Gastroesophageal sphincter (tissue), 4 donors: ENCODE measurements at regions not wholly inside any gene's neighbourhood (a gene's known extent, or its start where the extent isn't known, plus 50 kb on each side); places are given as distances from the start of the nearest gene placed in this dataset.
"Not testable (repeated sequence)": the region's sequence is repeated elsewhere in the genome, so short reads cannot be mapped to it uniquely, and the experiment has no call there.

Source experiments
- ATAC-seq: fragments of 150-250 bp; one replicate; pipeline ENCODE4 v1.9.1; 2016; ENCODE audit warnings: mild to moderate bottlenecking, moderate library complexity
- H3K27ac ChIP-seq, 4 donors: fragments of 200-600 bp; sonication (generic) in 3 of 4; 1 replicate in 3 of 4; 2 replicates in 1 of 4; pipeline ENCODE4 v1.5.1; 2016 to 2019
- H3K27me3 ChIP-seq: fragments of 200-600 bp; sonication (generic); one replicate; pipeline ENCODE4 v1.5.1; 2019
- H3K36me3 ChIP-seq, 2 donors: fragments of 200-600 bp; sonication (generic); one replicate each; pipeline ENCODE4 v1.5.1; 2019; ENCODE audit warnings: control low read depth in 1 of 2
- H3K4me1 ChIP-seq, 3 donors: fragments of 200-600 bp; sonication (generic); 1 replicate in 2 of 3; 2 replicates in 1 of 3; pipeline ENCODE4 v1.5.1; 2016 to 2019; ENCODE audit warnings: control low read depth in 2 of 3
- H3K4me3 ChIP-seq, 2 donors: fragments of 200-600 bp; sonication (generic); one replicate each; pipeline ENCODE4 v1.5.1; 2019; ENCODE audit warnings: mild to moderate bottlenecking in 1 of 2, moderate library complexity in 1 of 2
- H3K9me3 ChIP-seq, 3 donors: fragments of 200-600 bp; sonication (generic); one replicate each; pipeline ENCODE4 v1.5.1; 2017 to 2019; ENCODE audit warnings: control low read depth in 2 of 3
- CTCF ChIP-seq, 4 experiments: fragments of 200-600 bp in 2 of 4; fragments of 450-650 bp in 2 of 4; sonication (generic) in 1 of 4; IDR thresholded peaks; one replicate each; pipeline ENCODE4 v1.5.1; 2017 to 2019; ENCODE audit warnings: antibody characterized with exemption in 4 of 4, mild to moderate bottlenecking in 2 of 4, moderate library complexity in 2 of 4
- EP300 ChIP-seq: sonication (generic); formaldehyde crosslinking; IDR thresholded peaks from one replicate; pipeline ENCODE4 v1.6.1; 2017; ENCODE audit warnings: antibody characterized with exemption, mild to moderate bottlenecking
- POLR2A ChIP-seq, 2 donors: fragments of 450-650 bp; IDR thresholded peaks; one replicate each; pipeline ENCODE4 v1.6.1; 2017; ENCODE audit warnings: antibody characterized with exemption in 2 of 2, mild to moderate bottlenecking in 2 of 2, moderate library complexity in 1 of 2
- POLR2AphosphoS5 ChIP-seq: sonication (generic); formaldehyde crosslinking; IDR thresholded peaks from one replicate; pipeline ENCODE4 v1.6.1; 2017; ENCODE audit warnings: antibody characterized with exemption
- WGBS, 2 donors: methylation state at CpG; one replicate each; pipeline ENCODE4 v1.1.5; 2018; ENCODE audit warnings: low coverage in 1 of 2; 5-methylcytosine and 5-hydroxymethylcytosine counted together

GRCh38 chr9:16290169-16290568 lies 580.3 kb downstream of the BNC2 start:
- 76 to 92% methylated on average over 4 to 5 of the region's 5 CpGs for WGBS, 2 donors

GRCh38 chr9:16291921-16292320 lies 578.5 kb downstream of the BNC2 start:
- TF ChIP-seq EP300 (no peak), CTCF (IDR thresholded peaks at IDR 0.05) (no peak), POLR2AphosphoS5 (no peak)
- WGBS, 2 donors = 97 to 100% methylated on average over 2 to 4 of the region's 4 CpGs
- Histone ChIP-seq H3K4me3 (no peak overlapping the region), H3K27me3 (no peaks in the 10 kb centered on the region), H3K27ac (no peak overlapping the region), H3K36me3 (no peaks in the 10 kb centered on the region), H3K4me1 (peaks cover 0 to 11% (median 0%) of the 10 kb centered on the region in 3 donors), H3K9me3 (no peaks in the 10 kb centered on the region)
- no peak for ATAC-seq

More at GRCh38 chr9:16290169-16290568, 580.3 kb downstream of the BNC2 start:
- Histone ChIP-seq H3K36me3 (no peaks in the 10 kb centered on the region), H3K4me1 (peaks cover 0 to 11% (median 0%) of the 10 kb centered on the region in 3 donors), H3K27ac (no peak overlapping the region), H3K27me3 (no peaks in the 10 kb centered on the region), H3K4me3 (no peak overlapping the region), H3K9me3 (no peaks in the 10 kb centered on the region)
- no peak for ATAC-seq
- TF ChIP-seq POLR2AphosphoS5 = no peak
- no peak for TF ChIP-seq POLR2A (IDR thresholded peaks at IDR 0.05)
- no peak for TF ChIP-seq CTCF (IDR thresholded peaks at IDR 0.05)
- TF ChIP-seq EP300 = no peak

GRCh38 chr9:16293610-16294009 lies 576.9 kb downstream of the BNC2 start:
- TF ChIP-seq EP300 (no peak), CTCF (IDR thresholded peaks at IDR 0.05) (no peak), POLR2AphosphoS5 (no peak), POLR2A (IDR thresholded peaks at IDR 0.05) (no peak)
- Histone ChIP-seq H3K27me3 (no peaks in the 10 kb centered on the region), H3K36me3 (no peaks in the 10 kb centered on the region), H3K9me3 (peaks cover 0 to 3% (median 0%) of the 10 kb centered on the region in 3 donors), H3K4me1 (peaks cover 0 to 11% (median 0%) of the 10 kb centered on the region in 3 donors), H3K27ac (no peak overlapping the region), H3K4me3 (no peak overlapping the region)
- no peak for ATAC-seq
- 20 to 47% methylated on average over 1 to 2 of the region's 2 CpGs for WGBS, 2 donors

- Histone ChIP-seq H3K27me3 (no peaks in the 10 kb centered on the region), H3K27ac (no peak overlapping the region), H3K36me3 (no peaks in the 10 kb centered on the region), H3K4me1 (peaks cover 0 to 11% (median 0%) of the 10 kb centered on the region in 3 donors), H3K9me3 (peaks cover 0 to 3% (median 0%) of the 10 kb centered on the region in 3 donors), H3K4me3 (no peak overlapping the region)
- no peak for TF ChIP-seq POLR2AphosphoS5
- no peak for TF ChIP-seq CTCF (IDR thresholded peaks at IDR 0.05)
- no peak for TF ChIP-seq POLR2A (IDR thresholded peaks at IDR 0.05)
- no peak for TF ChIP-seq EP300
- no peak for ATAC-seq
- 47 to 60% methylated on average over 1 to 7 of the region's 7 CpGs for WGBS, 2 donors
Observed at GRCh38 chr9:16294133-16294770, 576.2 kb downstream of the BNC2 start.

GRCh38 chr9:16294940-16295339 lies 575.5 kb downstream of the BNC2 start:
- H3K27ac ChIP-seq, ATAC-seq, H3K36me3 ChIP-seq, H3K4me3 ChIP-seq, H3K27me3 ChIP-seq, H3K9me3 ChIP-seq: not testable (repeated sequence)
- H3K4me1 ChIP-seq = peaks cover 0 to 11% (median 0%) of the 10 kb centered on the region in 3 donors
- 94% methylated on average over 2 of the region's 5 CpGs; no CpG with 5 or more reads in 1 of the 2 donors for WGBS, 2 donors

- not testable (repeated sequence) for H3K4me1 ChIP-seq, H3K4me3 ChIP-seq, H3K9me3 ChIP-seq, H3K36me3 ChIP-seq, H3K27me3 ChIP-seq, H3K27ac ChIP-seq, ATAC-seq
- 86 to 94% methylated on average over 2 to 3 of the region's 3 CpGs for WGBS, 2 donors
Observed at GRCh38 chr9:16299368-16299767, 571.1 kb downstream of the BNC2 start.
